Lower lobe of right lung (tissue), 2 donors: ENCODE measurements at regions not wholly inside any gene's neighbourhood (a gene's known extent, or its start where the extent isn't known, plus 50 kb on each side); places are given as distances from the start of the nearest gene placed in this dataset.

Experiments
- ATAC-seq, 2 donors: fragments of 200-7000 bp; cut with Tn5 transposase; one replicate each; pipeline ENCODE4 v1.9.1; 2020 to 2022; ENCODE audit warnings: mild to moderate bottlenecking in 2 of 2, moderate library complexity in 2 of 2
- DNase-seq: peaks from one replicate; pipeline ENCODE4 v3.0.0-alpha.2; 2020
- H3K27ac ChIP-seq: fragments of 200-600 bp; one replicate; pipeline ENCODE4 v1.8.0; 2022
- H3K27me3 ChIP-seq: fragments of 200-600 bp; one replicate; pipeline ENCODE4 v1.8.0; 2022; ENCODE audit warnings: low read depth
- H3K36me3 ChIP-seq: fragments of 200-600 bp; one replicate; pipeline ENCODE4 v1.8.0; 2022; ENCODE audit warnings: mild to moderate bottlenecking
- H3K4me1 ChIP-seq: fragments of 200-600 bp; one replicate; pipeline ENCODE4 v1.8.0; 2022
- H3K4me3 ChIP-seq: fragments of 200-600 bp; one replicate; pipeline ENCODE4 v1.8.0; 2022; ENCODE audit warnings: mild to moderate bottlenecking
- H3K9me3 ChIP-seq: fragments of 200-600 bp; one replicate; pipeline ENCODE4 v1.8.0; 2022
- intact Hi-C: fragments of 100-400 bp; cut with DNase I; formaldehyde crosslinking; loops from one replicate; pipeline ENCODE4 v1.11.0; 2022
- TF ChIP-seq, protein P1 (sequence below): fragments of 200-600 bp; IDR thresholded peaks from one replicate; pipeline ENCODE4 v1.8.0; 2022; ENCODE audit warnings: antibody characterized with exemption, mild to moderate bottlenecking
- donor health status: DM: no; HTN: yes; CAD: no; lungs with severe emphysema.

GRCh38 chr1:47675047-47675675 lies 237.3 kb downstream of the FOXD2 start:
- Histone ChIP-seq H3K9me3 (no peaks in the 10 kb centered on the region), H3K36me3 (no peaks in the 10 kb centered on the region), H3K4me3 (no peak overlapping the region), H3K27ac (no peak overlapping the region), H3K4me1 (no peaks in the 10 kb centered on the region), H3K27me3 (no peaks in the 10 kb centered on the region)
- TF ChIP-seq, protein P1, sequence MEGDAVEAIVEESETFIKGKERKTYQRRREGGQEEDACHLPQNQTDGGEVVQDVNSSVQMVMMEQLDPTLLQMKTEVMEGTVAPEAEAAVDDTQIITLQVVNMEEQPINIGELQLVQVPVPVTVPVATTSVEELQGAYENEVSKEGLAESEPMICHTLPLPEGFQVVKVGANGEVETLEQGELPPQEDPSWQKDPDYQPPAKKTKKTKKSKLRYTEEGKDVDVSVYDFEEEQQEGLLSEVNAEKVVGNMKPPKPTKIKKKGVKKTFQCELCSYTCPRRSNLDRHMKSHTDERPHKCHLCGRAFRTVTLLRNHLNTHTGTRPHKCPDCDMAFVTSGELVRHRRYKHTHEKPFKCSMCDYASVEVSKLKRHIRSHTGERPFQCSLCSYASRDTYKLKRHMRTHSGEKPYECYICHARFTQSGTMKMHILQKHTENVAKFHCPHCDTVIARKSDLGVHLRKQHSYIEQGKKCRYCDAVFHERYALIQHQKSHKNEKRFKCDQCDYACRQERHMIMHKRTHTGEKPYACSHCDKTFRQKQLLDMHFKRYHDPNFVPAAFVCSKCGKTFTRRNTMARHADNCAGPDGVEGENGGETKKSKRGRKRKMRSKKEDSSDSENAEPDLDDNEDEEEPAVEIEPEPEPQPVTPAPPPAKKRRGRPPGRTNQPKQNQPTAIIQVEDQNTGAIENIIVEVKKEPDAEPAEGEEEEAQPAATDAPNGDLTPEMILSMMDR = no peak
- intact Hi-C loops = no loop called here
- ATAC-seq (no peak), DNase-seq (no peak)

DNA sequence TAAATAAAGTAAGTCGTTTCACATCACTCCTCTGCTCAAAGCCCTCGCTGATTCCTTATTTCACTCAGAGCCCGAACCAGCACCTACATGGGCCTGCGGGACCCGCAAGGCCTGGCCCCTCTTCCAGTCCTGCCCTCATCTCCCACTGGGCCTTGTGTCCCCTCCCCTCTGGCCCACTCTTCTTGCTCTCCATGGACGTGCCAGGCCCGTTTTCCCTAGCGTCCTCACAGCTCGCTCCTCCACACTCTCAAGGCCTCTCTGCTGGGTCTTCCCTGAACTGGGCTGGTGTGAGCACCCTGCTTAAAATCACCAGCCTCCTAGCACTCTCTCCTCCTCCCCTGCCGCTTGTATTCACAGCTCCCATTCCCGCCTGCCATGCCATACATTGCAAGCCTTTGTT lies 237.9 kb downstream of the FOXD2 start:
- Histone ChIP-seq H3K27me3 (no peaks in the 10 kb centered on the region), H3K36me3 (no peaks in the 10 kb centered on the region), H3K4me1 (no peaks in the 10 kb centered on the region), H3K4me3 (no peak overlapping the region), H3K9me3 (no peaks in the 10 kb centered on the region), H3K27ac (no peak overlapping the region)
- DNase-seq = no peak
- no peak for ATAC-seq
- intact Hi-C loops = no loop called here
- TF ChIP-seq, protein P1 = no peak

GRCh38 chr1:47676311-47677054 lies 238.6 kb downstream of the FOXD2 start:
- TF ChIP-seq, protein P1 = no peak
- H3K4me3 ChIP-seq = no peak overlapping the region
- H3K27ac ChIP-seq = no peak overlapping the region
- intact Hi-C loops = no loop called here
- H3K4me1 ChIP-seq = no peaks in the 10 kb centered on the region
- H3K27me3 ChIP-seq = no peaks in the 10 kb centered on the region
- DNase-seq (no peak), ATAC-seq (no peak)
- no peaks in the 10 kb centered on the region for H3K9me3 ChIP-seq
- H3K36me3 ChIP-seq = no peaks in the 10 kb centered on the region

- Histone ChIP-seq H3K4me3 (no peak overlapping the region), H3K27ac (no peak overlapping the region), H3K9me3 (no peaks in the 10 kb centered on the region), H3K36me3 (no peaks in the 10 kb centered on the region), H3K27me3 (no peaks in the 10 kb centered on the region), H3K4me1 (no peaks in the 10 kb centered on the region)
- intact Hi-C loops = no loop called here
- no peak for ATAC-seq
- no peak for DNase-seq
- TF ChIP-seq, protein P1 = no peak
Observed at GRCh38 chr1:47677241-47677940, 239.5 kb downstream of the FOXD2 start.

DNA sequence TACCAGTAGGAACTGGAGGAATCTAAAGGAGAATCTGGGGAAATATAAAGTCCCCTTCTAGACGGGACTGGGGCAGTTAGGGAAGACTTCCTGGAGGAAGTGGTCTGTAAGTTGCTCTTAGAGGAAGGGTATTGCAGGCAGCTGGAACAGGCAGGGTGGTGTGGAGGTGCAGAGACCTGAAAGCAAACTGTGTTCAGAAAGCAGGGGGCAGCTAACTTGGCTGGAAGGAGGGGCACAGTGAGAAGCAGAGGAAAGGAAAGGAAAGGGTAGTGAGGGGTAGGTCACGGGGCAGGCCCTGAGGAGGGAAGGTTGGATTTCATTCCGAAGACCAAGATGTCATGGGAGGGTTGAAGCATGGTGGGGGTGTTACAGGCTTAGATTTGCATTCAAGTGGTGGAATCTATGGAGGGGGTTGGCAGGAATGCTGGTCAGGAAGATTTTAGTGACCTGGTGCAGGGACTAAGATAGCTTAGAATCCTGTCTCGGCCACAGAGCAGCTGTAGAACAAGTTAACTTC lies 240.7 kb downstream of the FOXD2 start:
- Histone ChIP-seq H3K4me1 (no peaks in the 10 kb centered on the region), H3K36me3 (no peaks in the 10 kb centered on the region), H3K27ac (no peak overlapping the region), H3K9me3 (no peaks in the 10 kb centered on the region), H3K27me3 (no peaks in the 10 kb centered on the region), H3K4me3 (no peak overlapping the region)
- intact Hi-C loops = no loop called here
- DNase-seq = no peak
- TF ChIP-seq, protein P1 = no peak
- no peak for ATAC-seq
